ENCODE measurements at regions not wholly inside any gene's neighbourhood (a gene's known extent, or its start where the extent isn't known, plus 50 kb on each side); places are given as distances from the start of the nearest gene placed in this dataset.
A peak's percentile ranks its signal among the peaks of the same experiment; 100 is the strongest.

DNA sequence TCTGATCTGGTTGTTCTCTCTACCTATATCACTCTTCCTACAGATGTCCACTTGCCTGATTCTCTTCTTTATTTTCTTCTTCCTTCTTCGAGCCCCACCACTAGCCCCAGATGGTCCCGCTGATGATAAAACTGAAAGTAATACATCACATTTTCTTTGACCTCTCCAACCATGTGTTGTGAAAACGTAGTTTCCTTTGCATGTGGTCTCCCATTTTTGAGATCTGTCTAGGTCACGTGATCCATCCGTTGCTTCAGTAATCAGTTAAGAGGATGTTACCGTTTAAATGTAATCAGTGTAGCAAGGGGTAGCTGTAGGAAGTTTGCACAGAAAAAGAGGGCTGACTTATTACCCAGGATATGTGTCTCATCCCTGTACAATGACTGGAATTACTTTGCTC, 426.3 kb upstream of the TLE4 start:
- H3K4me3 ChIP-seq (ENCODE audit: low read depth, low read length): no peak overlapping the region
- TF ChIP-seq, protein P1, sequence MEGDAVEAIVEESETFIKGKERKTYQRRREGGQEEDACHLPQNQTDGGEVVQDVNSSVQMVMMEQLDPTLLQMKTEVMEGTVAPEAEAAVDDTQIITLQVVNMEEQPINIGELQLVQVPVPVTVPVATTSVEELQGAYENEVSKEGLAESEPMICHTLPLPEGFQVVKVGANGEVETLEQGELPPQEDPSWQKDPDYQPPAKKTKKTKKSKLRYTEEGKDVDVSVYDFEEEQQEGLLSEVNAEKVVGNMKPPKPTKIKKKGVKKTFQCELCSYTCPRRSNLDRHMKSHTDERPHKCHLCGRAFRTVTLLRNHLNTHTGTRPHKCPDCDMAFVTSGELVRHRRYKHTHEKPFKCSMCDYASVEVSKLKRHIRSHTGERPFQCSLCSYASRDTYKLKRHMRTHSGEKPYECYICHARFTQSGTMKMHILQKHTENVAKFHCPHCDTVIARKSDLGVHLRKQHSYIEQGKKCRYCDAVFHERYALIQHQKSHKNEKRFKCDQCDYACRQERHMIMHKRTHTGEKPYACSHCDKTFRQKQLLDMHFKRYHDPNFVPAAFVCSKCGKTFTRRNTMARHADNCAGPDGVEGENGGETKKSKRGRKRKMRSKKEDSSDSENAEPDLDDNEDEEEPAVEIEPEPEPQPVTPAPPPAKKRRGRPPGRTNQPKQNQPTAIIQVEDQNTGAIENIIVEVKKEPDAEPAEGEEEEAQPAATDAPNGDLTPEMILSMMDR (IDR thresholded peaks at IDR 0.05; ENCODE audit: insufficient read depth, low read length): no peak
- no peak for DNase-seq (ENCODE audit: low read depth)

DNA sequence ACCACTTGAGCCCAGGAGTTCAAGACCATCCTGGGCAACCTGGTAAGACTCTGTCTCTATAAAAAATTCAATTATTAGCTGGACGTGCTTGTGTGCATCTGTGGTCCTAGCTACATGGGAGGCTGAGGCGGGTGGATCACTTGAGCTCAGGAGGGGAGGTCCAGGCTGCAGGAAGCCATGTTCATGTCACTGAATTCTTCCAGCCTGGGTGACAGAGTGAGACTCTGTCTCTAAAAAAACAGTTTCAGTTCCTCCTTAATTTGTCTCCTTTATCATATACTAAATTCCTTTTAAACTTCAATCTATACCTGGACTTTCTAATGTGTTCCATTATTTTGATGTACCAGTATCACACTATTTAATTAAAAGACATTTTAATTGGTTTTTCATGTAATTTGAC, 422.2 kb upstream of the TLE4 start:
- TF ChIP-seq, protein P1 (IDR thresholded peaks at IDR 0.05; ENCODE audit: insufficient read depth, low read length): no peak
- DNase-seq (ENCODE audit: low read depth): no peak
- H3K4me3 ChIP-seq (ENCODE audit: low read depth, low read length): no peak overlapping the region

DNA sequence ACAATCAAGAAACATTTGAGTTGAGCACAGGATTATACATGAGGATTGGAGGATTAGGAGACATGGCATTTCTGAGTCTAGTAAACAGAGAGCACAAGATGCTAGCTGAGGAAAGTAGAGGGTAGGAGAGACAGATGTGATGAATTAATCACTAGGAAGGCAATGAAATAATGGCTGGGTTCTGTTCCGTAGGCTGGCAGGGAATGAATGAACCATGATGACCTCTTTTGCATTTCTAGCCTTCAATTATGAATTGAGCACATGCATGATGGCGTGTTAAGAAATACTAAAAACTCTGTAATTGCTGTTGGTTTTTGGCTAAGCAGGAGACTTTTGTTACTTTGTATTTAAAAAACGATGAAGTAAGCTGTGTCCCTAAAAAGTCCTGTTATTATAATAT, 420.0 kb upstream of the TLE4 start:
- DNase-seq (ENCODE audit: low read depth): no peak
- TF ChIP-seq, protein P1 (IDR thresholded peaks at IDR 0.05; ENCODE audit: insufficient read depth, low read length): no peak
- H3K4me3 ChIP-seq (ENCODE audit: low read depth, low read length): no peak overlapping the region

DNA sequence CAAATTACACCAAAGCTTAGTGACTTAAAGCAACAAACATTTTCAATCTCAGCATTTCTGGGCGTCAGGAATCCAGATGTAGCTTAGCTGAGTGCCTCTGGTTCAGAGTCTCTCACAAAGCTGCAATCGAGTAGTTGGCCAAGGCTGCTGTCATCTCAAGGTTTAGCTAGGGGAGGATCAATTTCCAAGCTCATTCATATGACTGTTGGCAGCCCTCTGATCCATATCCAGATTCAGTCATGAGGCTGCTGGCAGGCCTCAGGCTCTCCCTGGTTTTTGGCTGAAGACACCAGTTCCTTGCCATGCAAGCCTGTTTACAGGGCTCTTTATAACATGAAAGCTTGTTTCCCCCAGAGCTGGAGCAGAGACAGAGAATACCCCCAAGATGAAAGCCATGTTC, 419.5 kb upstream of the TLE4 start:
- no peak overlapping the region for H3K4me3 ChIP-seq (ENCODE audit: low read depth, low read length)
- TF ChIP-seq, protein P1 (IDR thresholded peaks at IDR 0.05; ENCODE audit: insufficient read depth, low read length): no peak
- peak; percentile 12 for DNase-seq (ENCODE audit: low read depth)

DNA sequence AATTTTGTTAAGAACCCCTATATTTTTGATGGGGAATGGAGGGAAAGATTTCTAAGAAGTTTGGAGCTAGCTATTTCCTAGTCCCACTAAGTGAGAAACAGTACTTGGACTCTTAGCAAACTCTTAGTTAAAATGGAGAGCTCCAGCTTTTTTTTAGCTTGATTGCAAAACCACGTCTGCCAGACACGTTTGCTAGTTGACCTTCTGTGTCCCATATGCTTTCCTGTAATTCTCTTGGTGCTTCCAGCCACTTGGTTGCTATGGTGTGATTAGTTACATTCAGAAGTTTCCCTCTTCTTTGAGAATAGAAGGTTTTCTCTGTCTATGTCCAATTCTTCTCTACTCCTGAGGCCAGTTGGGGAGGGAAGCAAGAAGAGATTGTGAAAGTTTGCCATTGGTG, 417.0 kb upstream of the TLE4 start:
- H3K4me3 ChIP-seq (ENCODE audit: low read depth, low read length): no peak overlapping the region
- TF ChIP-seq, protein P1 (IDR thresholded peaks at IDR 0.05; ENCODE audit: insufficient read depth, low read length): no peak
- peak; percentile 7 for DNase-seq (ENCODE audit: low read depth)

DNA sequence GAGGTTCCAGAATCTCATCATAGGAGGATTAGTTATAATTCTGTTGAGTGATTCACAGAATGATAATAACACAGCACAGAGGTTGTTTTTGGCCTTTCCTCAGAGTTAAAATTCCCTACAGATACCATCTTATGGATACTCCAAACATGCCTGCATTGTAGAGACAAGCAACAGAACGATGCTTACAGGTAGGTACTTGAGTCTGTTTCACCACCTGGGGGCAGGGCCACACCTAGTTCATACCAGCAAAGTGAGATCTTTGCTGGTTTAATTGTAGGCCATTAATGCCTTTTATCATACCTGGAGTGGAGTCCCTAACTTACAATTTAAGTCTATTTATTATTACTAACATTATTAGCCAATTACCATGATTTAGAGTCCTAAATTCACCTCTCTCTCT, 416.5 kb upstream of the TLE4 start:
- no peak for DNase-seq (ENCODE audit: low read depth)
- TF ChIP-seq, protein P1 (IDR thresholded peaks at IDR 0.05; ENCODE audit: insufficient read depth, low read length): no peak

DNA sequence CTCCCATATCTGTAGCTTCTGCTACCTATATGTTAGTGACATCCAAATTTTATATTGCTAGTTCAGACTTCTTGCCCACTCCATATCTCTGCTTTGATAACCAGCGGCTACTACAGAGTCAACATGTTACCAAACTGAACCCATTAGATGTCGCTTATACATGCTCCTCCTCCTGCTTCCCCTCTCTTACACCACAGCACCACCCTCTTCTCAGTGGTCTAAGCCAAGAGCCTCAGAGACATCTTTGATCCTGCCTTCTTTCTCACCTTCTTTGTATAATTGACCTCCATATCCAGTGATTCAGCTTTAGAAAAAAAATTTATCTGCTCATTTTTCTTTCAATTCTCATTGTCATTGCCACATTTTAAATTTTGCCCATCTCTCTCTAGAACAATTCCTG, 408.2 kb upstream of the TLE4 start:
- TF ChIP-seq, protein P1 (IDR thresholded peaks at IDR 0.05; ENCODE audit: insufficient read depth, low read length): no peak
- H3K4me3 ChIP-seq (ENCODE audit: low read depth, low read length): no peak overlapping the region
- DNase-seq (ENCODE audit: low read depth): no peak

More for the DNA sequence above, 416.5 kb upstream of the TLE4 start:
- no peak overlapping the region for H3K4me3 ChIP-seq (ENCODE audit: low read depth, low read length)

All from fibroblast of the aortic adventitia (primary cell).